ENCODE measurements at regions not wholly inside any gene's neighbourhood (a gene's known extent, or its start where the extent isn't known, plus 50 kb on each side); places are given as distances from the start of the nearest gene placed in this dataset.

- Histone ChIP-seq H3K36me3 (ENCODE audit: control insufficient read depth in 2 of 2, insufficient read depth in 2 of 2, low read length in 1 of 2) (no peaks in the 10 kb centered on the region), H4K20me1 (ENCODE audit: control insufficient read depth, insufficient read depth) (no peaks in the 10 kb centered on the region), H3K9me3 (replicated peaks; ENCODE audit: control insufficient read depth, insufficient read depth, low read length) (no peaks in the 10 kb centered on the region), H3K9ac (ENCODE audit: control insufficient read depth, insufficient read depth, low read length) (no peak overlapping the region), H3K4me2 (ENCODE audit: control insufficient read depth, insufficient read depth) (no peak overlapping the region), H3K27me3 (replicated peaks in 1 of 2; ENCODE audit: control insufficient read depth in 2 of 2, insufficient read depth in 2 of 2, low read length in 1 of 2) (no peaks in the 10 kb centered on the region), H2AFZ (ENCODE audit: control insufficient read depth, low read depth, low read length) (no peak overlapping the region), H3K27ac (ENCODE audit: control insufficient read depth, insufficient read depth) (no peak overlapping the region), H3K79me2 (ENCODE audit: control insufficient read depth, insufficient read depth, low read length) (no peaks in the 10 kb centered on the region), H3K4me1 (ENCODE audit: control insufficient read depth, insufficient read depth, low read length) (no peaks in the 10 kb centered on the region), H3K4me3 (no peak overlapping the region)
- ATAC-seq (no peak), DNase-seq (ENCODE audit: low read depth, low spot score) (no peak), FAIRE-seq (no peak)
- ChIA-PET RAD21 (ENCODE audit: unreplicated experiment) (no interaction called here), SMC1A (ENCODE audit: uncharacterized antibody, unreplicated experiment) (no interaction called here), CTCF (no interaction called here), POLR2A (no interaction called here)
- in situ Hi-C loops (cut with MboI) = no loop called here
- no TSS peak for BruUV-seq (replicated peaks)
- TF ChIP-seq SREBF2 (IDR thresholded peaks at IDR 0.05; ENCODE audit: low read length) (no peak), FOXK2 (IDR thresholded peaks at IDR 0.05) (no peak), TCF12 (IDR thresholded peaks at IDR 0.05; ENCODE audit: low read depth, low read length) (no peak), ASH2L (IDR thresholded peaks at IDR 0.05; ENCODE audit: borderline replicate concordance, low read depth) (no peak), ZNF217 (IDR thresholded peaks at IDR 0.05) (no peak), KLF5 (IDR thresholded peaks at IDR 0.05; ENCODE audit: partially characterized antibody) (no peak), CHD2 (IDR thresholded peaks at IDR 0.05; ENCODE audit: borderline replicate concordance, low read depth, low read length) (no peak)
- WGBS (ENCODE audit: insufficient coverage, insufficient replicate concordance, low lambda C conversion rate, missing lambda C conversion rate) = 61% methylated on average over 2 of the region's 2 CpGs
- intact Hi-C loops (cut with micrococcal nuclease; ENCODE audit: unreplicated experiment) = no loop called here
These were observed 369.0 kb upstream of the FAR2 start for GRCh38 chr12:28780096-28780495.

DNA sequence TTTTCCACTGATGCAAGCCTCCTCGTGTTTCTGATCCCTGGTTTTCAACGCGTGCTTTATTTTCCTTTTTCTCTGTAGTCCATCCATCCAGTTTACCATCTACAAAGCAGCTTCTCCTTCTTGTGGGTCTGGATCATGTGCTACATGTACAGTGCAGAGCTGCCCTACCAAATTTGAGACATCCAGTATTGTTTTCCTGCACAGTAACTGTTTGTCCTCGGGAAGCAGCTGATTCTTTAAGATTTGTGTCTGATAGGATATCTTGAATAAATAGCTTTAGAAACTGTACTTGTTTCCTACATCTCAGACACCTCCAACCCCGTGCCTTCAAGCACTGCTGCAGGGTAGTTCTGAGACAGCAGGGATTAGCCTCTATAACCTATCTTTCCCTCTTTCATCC is 368.1 kb upstream of the FAR2 start:
- no peaks in the 10 kb centered on the region for H4K20me1 ChIP-seq (ENCODE audit: control insufficient read depth, insufficient read depth)
- RAD21 ChIA-PET (ENCODE audit: unreplicated experiment) = no interaction called here
- BruUV-seq (replicated peaks) = no TSS peak
- H3K79me2 ChIP-seq (ENCODE audit: control insufficient read depth, insufficient read depth, low read length) = no peaks in the 10 kb centered on the region
- H3K27me3 ChIP-seq (replicated peaks in 1 of 2; ENCODE audit: control insufficient read depth in 2 of 2, insufficient read depth in 2 of 2, low read length in 1 of 2) = no peaks in the 10 kb centered on the region
- H3K36me3 ChIP-seq (ENCODE audit: control insufficient read depth in 2 of 2, insufficient read depth in 2 of 2, low read length in 1 of 2) = no peaks in the 10 kb centered on the region
- no peaks in the 10 kb centered on the region for H3K4me1 ChIP-seq (ENCODE audit: control insufficient read depth, insufficient read depth, low read length)
- no peak overlapping the region for H3K27ac ChIP-seq (ENCODE audit: control insufficient read depth, insufficient read depth)
- WGBS (ENCODE audit: insufficient coverage, insufficient replicate concordance, low lambda C conversion rate, missing lambda C conversion rate) = 49% methylated on average over 5 of the region's 5 CpGs
- CTCF ChIA-PET = no interaction called here
- FAIRE-seq (no peak), ATAC-seq (no peak), DNase-seq (ENCODE audit: low read depth, low spot score) (no peak)
- no peak overlapping the region for H2AFZ ChIP-seq (ENCODE audit: control insufficient read depth, low read depth, low read length)
- intact Hi-C loops (cut with micrococcal nuclease; ENCODE audit: unreplicated experiment) (no loop called here), in situ Hi-C loops (cut with MboI) (no loop called here)
- no peak overlapping the region for H3K4me3 ChIP-seq
- no peak for TF ChIP-seq RB1 (IDR thresholded peaks at IDR 0.05; ENCODE audit: borderline replicate concordance)
- no peak overlapping the region for H3K9ac ChIP-seq (ENCODE audit: control insufficient read depth, insufficient read depth, low read length)
- POLR2A ChIA-PET = interaction anchor here (1.0 kb wide), 1 partner anchor 24 kb away, joined by 3 read pairs; no protein-coding TSS in a partner anchor
- no peaks in the 10 kb centered on the region for H3K9me3 ChIP-seq (replicated peaks; ENCODE audit: control insufficient read depth, insufficient read depth, low read length)
- SMC1A ChIA-PET (ENCODE audit: uncharacterized antibody, unreplicated experiment) = no interaction called here
- H3K4me2 ChIP-seq (ENCODE audit: control insufficient read depth, insufficient read depth) = no peak overlapping the region
